Dermis blood vessel endothelial cell (primary cell): ENCODE measurements at regions not wholly inside any gene's neighbourhood (a gene's known extent, or its start where the extent isn't known, plus 50 kb on each side); places are given as distances from the start of the nearest gene placed in this dataset.
"Not testable (repeated sequence)": the region's sequence is repeated elsewhere in the genome, so short reads cannot be mapped to it uniquely, and the experiment has no call there.

ENCODE experiments used
- DNase-seq: peaks from one replicate; pipeline ENCODE4 v3.0.0; 2010

DNA sequence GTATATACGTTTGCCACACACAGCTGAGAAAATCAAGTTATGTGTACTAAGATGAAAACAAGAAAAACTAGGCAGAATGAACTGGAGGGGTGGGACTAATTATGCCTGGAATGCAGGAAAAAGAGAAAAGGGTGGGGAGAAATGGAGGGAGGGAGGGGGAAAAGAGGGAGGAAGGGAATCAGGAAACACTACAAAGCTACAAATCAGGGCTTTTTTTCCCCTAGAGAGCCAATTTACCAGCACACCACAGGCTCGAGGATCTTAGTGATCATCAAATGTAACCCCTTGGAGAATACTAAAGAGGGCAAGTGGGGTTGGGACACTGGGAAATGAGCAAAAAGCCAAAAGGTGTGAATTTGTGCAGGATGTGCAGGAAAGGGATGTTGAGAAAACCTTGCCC lies 451.9 kb downstream of the SMARCA1 start:
- DNase-seq: no peak

- no peak for DNase-seq
Observed at GRCh38 chrX:129065895-129066294, 457.4 kb downstream of the SMARCA1 start.

- no peak for DNase-seq
Observed at GRCh38 chrX:129058405-129058804, 464.9 kb downstream of the SMARCA1 start.

GRCh38 chrX:129043138-129043537 lies 480.2 kb downstream of the SMARCA1 start:
- no peak for DNase-seq

- no peak for DNase-seq
Observed at GRCh38 chrX:129041319-129041718, 482.0 kb downstream of the SMARCA1 start.

DNA sequence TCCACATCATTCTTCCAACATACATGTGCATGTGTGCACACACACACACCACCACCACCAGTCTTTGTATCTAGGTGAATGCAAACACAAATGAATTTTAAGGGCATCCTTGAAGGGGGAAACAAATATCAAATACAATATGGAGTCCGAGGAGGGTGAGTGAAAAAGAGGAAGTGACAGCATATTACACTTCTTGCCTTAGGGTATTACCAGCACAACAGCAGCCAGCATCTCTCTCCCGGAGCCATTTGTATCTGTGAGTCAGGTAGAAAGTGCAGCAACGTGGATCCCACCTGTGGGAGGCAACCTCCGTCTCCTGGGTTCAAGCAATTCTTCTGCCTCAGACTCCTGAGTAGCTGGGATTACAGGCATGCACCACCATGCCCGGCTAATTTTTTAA lies 483.2 kb downstream of the SMARCA1 start:
- no peak for DNase-seq

- no peak for DNase-seq
Observed at GRCh38 chrX:129039176-129039575, 484.1 kb downstream of the SMARCA1 start.

- DNase-seq: no peak
Observed at GRCh38 chrX:129037389-129037788, 485.9 kb downstream of the SMARCA1 start.

DNA sequence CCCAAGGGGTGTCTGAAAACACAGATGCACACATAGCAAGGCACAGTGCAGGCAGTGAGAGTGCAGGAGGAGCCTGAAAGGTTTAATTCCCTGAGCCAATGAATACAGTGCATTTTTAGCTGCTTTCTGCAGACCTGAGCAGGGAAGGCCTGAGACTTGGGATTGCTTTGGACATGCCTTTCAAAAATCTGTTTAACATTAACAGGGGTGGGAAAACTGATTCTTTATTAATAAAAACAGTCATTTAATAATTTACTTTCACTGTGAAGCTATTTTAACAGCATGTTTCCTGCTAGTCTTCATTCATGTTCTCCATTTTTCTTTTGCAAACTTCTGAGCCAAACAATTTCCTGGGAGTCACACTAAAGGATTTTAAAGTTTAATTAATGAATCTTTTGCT lies 488.1 kb downstream of the SMARCA1 start:
- no peak for DNase-seq

DNA sequence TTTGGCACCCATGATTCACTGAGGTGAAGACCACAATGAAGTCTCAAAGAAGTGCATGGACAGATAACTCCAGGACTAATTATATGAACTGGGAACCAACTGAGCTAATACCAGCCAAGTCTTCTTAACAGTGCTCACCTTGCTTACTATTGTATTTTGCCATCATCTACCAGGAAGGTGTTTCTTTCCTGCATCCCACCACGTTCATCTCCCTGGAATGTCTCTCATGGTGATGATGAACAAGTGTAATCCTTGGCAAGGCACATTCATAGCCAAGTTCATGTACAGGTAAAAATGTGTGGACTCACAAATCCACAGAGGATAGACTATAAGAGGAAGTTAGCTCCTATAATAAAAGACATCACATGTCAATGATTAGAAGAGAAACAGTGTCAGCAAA lies 489.1 kb downstream of the SMARCA1 start:
- no peak for DNase-seq

- no peak for DNase-seq
Observed at GRCh38 chrX:129026202-129026601, 497.1 kb downstream of the SMARCA1 start.

GRCh38 chrX:129025376-129025775 lies 497.9 kb downstream of the SMARCA1 start:
- no peak for DNase-seq

DNA sequence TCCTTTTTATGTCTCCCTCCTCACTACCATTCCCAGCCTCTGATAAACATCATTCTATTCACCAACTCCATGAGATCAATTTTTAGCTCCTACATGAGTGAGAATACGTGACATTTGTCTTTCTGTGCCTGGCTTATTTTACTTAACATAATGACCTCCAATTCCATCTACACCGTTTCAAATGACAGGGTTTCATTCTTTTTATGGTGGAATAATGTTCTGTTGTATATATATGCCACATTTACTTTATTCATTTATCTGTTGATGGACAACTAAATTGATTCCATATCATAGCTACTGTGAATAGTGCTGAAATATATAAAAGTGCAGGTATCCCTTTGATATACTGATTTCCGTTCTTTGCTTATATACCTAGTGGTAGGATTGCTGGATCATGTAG lies 503.9 kb downstream of the SMARCA1 start:
- DNase-seq: no peak

- DNase-seq: no peak
Observed at GRCh38 chrX:129015381-129015780, 507.9 kb downstream of the SMARCA1 start.

- DNase-seq: no peak
Observed at GRCh38 chrX:129013574-129013973, 509.7 kb downstream of the SMARCA1 start.

GRCh38 chrX:129007631-129008030 lies 515.7 kb downstream of the SMARCA1 start:
- DNase-seq: no peak

DNA sequence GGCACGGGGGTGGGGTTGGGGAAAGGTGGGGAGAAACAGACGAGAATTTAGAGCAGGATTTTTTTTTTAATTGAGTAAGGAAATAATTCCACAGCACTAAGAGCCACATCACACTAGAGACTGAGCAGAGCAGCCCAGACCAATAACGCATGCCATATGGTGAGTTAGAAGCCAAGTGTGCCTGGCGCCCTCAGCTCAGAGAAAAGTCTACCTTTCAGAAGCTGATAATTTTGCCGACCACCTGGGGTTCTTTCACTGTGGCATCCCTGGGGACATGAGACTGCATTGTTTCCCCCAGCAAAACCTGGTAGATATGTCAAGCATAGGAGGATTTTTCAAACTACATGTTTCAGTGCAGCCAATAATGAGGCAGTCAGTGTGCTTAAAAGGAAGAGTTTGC lies 516.8 kb downstream of the SMARCA1 start:
- no peak for DNase-seq

- DNase-seq: no peak
Observed at GRCh38 chrX:129000797-129001196, 522.5 kb downstream of the SMARCA1 start.

DNA sequence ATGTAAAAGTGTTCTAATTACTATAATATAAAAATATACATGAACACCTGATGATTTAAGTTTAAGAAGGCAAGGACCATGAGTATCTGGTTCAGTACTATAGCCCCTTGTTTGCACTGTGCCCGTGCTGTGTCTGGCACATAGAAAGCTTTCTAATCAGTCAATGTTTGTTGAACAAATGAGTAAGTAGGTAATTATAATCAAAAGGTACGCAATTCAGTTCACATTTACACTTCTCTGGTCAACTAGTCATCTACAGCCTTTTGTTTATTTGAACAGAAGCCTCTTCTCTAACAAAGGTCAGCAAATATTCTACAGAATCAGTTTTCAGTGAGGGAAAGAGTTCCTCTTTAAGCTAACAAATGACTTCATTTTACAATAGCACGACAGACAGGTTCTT lies 523.3 kb downstream of the SMARCA1 start:
- DNase-seq: no peak

DNA sequence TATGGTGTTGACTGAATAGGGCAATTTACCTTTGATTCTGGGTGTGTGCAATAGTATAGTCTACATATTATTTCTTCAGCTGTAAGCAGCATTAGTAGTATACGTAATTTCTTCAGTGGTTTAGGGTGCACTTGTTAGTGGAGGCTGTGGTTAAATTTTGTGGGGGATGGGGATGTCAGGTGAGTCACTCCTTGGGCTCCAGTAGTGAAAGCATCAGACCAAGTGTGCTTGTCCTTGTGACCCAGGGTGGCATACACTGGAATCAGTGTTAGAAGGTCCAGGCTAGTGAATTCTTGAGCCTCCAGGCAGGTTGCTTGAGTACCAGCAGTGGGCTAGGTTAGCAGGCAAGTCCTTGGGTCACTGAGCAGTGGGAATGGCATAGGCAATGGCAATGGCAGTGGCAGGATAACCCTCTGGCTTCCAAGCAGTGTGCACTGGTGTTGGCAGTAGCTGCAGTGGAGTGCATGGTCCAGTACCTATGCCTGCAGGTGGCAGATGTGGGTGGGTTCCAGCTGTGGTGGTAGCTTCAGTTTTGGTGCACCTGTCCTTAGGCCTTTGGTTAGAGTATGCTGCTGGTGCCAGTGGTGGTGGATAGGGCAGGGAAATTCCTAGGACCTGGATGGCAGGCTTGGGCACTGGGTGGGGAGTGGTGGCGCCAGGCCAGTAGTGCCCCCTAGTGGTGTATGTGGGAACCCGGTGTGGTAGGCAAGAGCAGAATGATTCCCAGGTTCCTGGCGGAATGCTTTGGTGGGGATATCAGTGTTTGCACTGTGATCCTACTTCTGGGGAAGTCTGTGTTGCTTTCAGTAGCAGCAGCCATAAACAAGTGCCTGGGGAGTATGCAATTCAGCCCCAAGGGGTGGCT lies 531.0 kb downstream of the SMARCA1 start:
- no peak for DNase-seq

GRCh38 chrX:128975745-128976144 lies 547.5 kb downstream of the SMARCA1 start:
- peak; percentile 7 for DNase-seq

DNA sequence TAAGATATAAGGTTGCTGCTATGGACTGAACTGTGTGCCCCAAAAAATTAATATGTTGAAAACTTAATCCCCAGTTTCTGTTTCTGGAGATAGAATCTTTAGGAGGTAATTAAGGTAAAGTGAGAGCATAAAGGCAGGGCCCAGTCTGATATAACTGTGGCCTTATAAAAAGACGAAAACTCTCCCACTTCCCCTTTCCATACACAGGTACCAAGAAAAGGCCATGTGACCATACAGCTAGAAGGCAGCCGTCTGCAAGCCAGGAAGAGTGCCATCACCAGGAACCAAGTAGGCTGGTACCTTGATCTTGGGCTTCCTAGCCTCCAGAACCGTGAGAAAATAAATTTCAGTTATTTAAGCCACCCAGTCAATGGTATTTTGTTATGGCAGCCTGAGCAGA lies 550.3 kb downstream of the SMARCA1 start:
- DNase-seq: no peak

DNA sequence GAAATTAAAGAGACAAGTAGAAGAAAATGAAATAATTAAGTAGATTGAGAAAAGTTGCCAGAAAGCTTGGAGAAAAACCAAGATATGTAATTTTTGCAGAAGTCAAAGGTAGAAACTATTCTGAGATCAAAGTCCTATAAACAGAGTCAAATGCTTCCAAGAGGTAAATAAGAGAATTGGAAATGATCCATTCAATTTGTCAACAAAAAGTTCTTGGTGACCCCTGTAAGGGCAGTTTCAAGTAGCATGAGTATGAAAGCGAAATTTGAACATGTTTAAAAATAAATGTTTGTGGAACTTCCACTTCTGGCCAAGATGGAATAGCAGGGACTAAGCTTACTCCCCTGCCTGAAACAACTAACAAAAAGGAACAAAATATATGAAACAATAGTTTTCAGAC lies 562.0 kb downstream of the SMARCA1 start:
- DNase-seq: no peak

- not testable (repeated sequence) for DNase-seq
Observed at GRCh38 chrX:128954697-128955096, 568.6 kb downstream of the SMARCA1 start.

DNA sequence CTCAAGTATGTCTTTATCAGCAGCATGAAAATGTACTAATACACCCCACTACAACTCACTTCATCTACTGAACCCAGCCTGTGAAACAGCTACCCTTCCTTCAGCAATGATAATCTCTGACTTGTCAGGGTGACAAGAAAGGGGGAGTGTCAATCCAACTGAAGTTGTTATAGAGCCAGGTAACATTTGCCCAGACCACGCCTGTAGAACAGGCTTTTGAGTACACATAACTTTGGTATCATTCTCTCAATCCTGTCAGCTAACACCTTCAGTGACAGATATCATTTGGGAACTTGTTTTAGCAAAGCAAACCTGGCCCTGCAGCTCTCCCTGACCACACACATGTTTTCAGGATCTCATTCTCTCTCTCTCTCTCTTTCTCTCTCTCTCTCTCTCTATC lies 592.2 kb downstream of the SMARCA1 start:
- no peak for DNase-seq
